Skeletal muscle cell (primary cell): ENCODE measurements at regions not wholly inside any gene's neighbourhood (a gene's known extent, or its start where the extent isn't known, plus 50 kb on each side); places are given as distances from the start of the nearest gene placed in this dataset.
A peak's percentile ranks its signal among the peaks of the same experiment; 100 is the strongest.
"Not testable (repeated sequence)": the region's sequence is repeated elsewhere in the genome, so short reads cannot be mapped to it uniquely, and the experiment has no call there.

Source experiments
- DNase-seq: peaks from one replicate; pipeline ENCODE4 v3.0.0-alpha.2; 2010; ENCODE audit warnings: low read depth
- H3K4me3 ChIP-seq: 2 replicates; pipeline ENCODE4 v1.5.1; 2011; ENCODE audit warnings: low read depth, mild to moderate bottlenecking, control low read depth, low read length, moderate library complexity

DNA sequence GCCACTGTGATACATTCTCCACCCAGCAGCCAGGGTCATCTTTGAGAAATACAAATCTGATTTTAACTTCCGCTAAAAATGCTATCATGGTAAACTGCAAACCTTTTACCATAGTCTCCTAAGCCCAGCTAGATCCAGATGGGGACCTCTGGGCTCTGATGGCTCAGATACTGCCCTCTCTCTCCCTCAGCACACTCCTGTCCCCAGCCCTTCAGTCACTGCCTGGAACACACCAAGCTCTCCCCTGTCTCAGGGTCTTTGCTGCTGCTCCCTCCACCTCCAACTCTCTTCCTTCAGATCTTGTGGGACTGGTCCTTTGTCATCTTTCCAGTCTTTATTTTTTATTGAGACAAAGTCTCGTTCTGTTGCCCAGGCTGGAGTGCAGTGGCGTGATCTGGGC is 65.1 kb downstream of the SPRY4 start:
- no peak overlapping the region for H3K4me3 ChIP-seq
- no peak for DNase-seq

GRCh38 chr5:142255831-142256230 is 69.0 kb downstream of the SPRY4 start:
- DNase-seq, result no peak
- no peak overlapping the region for H3K4me3 ChIP-seq

DNA sequence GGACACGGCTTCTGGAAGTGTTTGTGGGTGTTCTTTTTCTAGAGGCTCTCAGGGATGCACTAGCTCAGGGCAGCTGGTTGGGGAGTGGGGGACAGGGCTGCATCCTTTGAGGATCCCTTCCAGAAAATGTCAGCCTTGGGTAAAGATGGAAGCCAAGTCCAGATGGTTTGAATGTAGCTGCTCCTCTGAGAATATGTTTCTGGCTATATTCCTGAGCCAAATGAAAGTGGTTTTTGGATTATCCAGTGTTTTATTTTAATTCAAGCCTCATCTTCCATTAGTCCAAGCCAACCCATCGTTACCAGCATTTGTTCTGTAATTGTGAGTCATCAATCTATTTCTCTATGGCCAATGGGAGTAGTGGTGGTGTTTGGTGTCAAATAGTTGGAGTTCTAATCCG is 70.4 kb downstream of the SPRY4 start:
- no peak overlapping the region for H3K4me3 ChIP-seq
- DNase-seq, result no peak

- no peak overlapping the region for H3K4me3 ChIP-seq
- DNase-seq, result peak; percentile 9
These were observed 70.9 kb downstream of the SPRY4 start for GRCh38 chr5:142253938-142254337.

- H3K4me3 ChIP-seq, result no peak overlapping the region
These were observed 74.7 kb downstream of the SPRY4 start for GRCh38 chr5:142250119-142250518.

GRCh38 chr5:142248853-142249462 is 75.9 kb downstream of the SPRY4 start:
- DNase-seq, result peak; percentile 35
- no peak overlapping the region for H3K4me3 ChIP-seq

More at GRCh38 chr5:142250119-142250518, 74.7 kb downstream of the SPRY4 start:
- DNase-seq, result no peak

GRCh38 chr5:142246258-142246657 is 78.6 kb downstream of the SPRY4 start:
- DNase-seq, result peak; percentile 10
- no peak overlapping the region for H3K4me3 ChIP-seq

DNA sequence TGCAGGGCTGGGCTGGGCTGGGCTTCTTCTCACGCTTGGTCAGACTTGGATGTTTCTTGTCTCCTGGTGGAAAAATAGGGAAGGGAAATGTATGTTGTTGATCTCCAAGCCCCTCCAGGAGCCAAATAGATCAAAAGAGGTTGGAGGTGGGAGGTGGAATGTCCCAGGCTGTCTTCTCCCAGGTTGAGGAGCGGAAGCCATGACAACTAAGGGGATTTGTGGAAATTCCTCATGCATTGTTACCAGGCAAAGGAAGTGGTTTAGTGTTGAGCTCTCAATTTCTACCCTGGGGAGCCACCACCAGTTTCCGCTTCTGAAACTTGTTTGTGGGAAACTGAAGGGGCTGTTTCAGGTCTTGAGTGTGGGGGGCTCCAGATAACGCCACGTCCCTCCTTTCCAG is 79.0 kb downstream of the SPRY4 start:
- no peak for DNase-seq
- H3K4me3 ChIP-seq, result no peak overlapping the region

DNA sequence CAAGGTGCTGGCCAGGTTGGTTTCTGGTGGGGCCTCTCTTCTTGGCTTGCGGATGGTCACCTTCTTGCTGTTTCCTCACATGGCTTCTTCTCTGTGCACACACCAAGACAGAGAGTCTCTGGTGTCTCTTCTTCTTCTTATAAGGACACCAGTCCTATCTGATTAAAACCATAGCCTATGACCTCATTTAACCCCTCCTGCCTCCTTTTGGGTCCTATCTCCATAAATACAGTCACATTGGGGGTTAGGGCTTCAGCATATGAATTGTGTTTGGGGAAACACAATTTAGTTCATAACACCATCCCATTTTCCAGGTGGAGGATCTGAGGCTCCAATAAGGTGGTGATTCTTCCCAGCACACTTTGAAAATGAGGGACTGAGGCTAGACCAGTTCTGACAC is 80.4 kb downstream of the SPRY4 start:
- no peak overlapping the region for H3K4me3 ChIP-seq
- no peak for DNase-seq

- H3K4me3 ChIP-seq, result no peak overlapping the region
- DNase-seq, result no peak
These were observed 82.5 kb downstream of the SPRY4 start for GRCh38 chr5:142242272-142242671.

DNA sequence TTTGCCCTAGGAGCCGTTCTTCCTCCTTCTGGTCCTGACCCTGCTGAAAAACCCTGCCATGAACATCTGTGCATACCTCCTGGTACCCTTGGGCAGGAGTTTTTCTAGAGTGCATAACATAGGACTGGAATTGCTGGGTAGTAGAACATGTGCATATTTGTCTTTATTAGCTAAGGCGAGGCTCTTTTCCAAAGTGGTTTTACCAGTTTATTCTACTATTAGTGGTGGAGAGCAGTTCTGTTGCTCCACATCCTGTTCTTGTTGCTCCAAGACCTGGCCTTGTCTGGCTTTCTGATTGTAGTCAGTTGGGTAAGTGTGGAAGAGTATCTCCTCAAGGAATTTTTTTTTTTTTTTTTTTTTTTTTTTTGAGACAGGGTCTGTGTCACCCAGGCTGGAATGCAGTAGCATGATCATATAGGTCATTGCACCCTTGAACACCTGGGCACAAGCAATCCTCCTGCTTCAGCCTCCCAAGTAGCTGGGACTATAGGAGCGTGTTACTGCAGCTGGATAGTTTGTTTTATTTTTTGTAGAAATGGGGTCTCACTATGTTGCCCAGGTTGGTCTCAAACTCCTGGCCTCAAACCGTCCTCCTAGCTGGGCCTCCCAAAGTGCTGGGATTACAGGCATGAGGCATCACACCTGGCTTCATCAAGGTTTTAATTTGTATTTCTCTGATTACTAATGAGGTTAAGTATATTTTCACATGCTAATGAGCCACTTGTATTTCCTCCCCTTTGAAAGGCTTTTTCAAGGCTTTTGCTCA is 85.2 kb downstream of the SPRY4 start:
- H3K4me3 ChIP-seq, result no peak overlapping the region
- no peak for DNase-seq

- no peak for DNase-seq
- no peak overlapping the region for H3K4me3 ChIP-seq
These were observed 87.1 kb downstream of the SPRY4 start for GRCh38 chr5:142237707-142238106.

DNA sequence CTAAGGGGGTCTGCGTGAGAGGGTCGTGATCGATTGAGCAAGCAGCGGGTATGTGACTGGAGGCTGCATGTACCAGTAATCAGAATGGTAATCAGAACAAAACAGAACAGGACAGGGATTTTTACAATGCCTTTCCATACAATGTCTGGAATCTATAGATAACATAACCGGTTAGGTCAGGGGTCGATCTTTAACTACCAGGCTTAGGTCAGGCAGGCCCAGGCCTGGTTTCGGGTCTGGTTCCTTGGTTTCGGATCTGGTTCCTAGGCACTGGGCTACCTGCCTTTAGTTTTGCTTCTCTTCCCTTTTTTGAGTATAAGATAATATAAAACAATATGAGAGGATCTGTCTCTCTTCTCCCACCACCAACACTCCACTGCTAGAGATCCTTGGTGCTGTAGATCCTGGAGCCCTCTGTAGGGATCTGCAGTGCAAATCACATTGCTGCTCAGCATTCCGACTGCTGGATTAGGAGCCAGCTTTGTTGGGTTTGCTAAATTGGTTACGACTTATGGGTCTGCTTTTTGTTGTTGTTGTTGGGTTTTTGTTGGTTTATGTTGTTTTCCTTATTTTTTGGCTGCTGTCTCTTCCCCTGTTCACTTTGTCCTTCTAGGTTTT is 88.0 kb downstream of the SPRY4 start:
- H3K4me3 ChIP-seq, DNase-seq: not testable (repeated sequence)

- H3K4me3 ChIP-seq, result no peak overlapping the region
- no peak for DNase-seq
These were observed 88.8 kb downstream of the SPRY4 start for GRCh38 chr5:142235870-142236672.

DNA sequence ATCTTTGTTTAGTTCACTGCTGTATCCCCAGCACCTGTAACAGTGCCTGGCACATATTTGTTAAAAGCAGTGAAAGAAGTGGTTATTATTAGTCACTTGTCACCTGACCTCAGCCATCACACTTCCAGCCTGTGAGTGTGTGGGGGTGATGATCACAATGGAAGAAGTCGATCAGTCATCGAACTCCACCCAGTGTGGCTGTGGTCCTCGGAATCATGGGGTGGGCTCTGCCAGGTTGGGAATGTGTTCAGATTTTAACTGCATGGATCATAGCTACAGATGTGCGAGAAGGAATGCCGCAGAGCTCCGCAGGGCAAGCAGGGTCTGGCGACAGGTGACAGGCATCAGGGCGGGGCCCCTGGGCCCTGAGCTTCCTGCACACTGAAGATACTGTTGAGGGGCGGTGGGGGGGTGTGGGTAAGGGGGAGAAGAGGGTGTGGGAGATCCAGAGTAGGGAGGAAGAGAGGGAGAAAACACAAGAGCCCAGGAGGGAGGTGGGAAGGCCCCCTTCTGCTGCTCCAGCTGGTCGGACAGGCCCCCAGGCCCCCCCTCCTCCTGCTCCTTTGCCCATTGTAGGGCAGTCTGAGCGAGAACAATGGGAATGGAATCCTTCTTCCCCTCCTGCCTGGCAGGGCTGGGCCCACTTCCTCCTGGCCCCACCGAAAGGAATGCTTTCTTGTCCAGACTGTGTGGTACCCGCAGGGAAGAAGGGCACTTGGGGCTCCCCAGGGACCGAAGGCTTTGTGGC is 89.6 kb downstream of the SPRY4 start:
- no peak for DNase-seq
- no peak overlapping the region for H3K4me3 ChIP-seq

DNA sequence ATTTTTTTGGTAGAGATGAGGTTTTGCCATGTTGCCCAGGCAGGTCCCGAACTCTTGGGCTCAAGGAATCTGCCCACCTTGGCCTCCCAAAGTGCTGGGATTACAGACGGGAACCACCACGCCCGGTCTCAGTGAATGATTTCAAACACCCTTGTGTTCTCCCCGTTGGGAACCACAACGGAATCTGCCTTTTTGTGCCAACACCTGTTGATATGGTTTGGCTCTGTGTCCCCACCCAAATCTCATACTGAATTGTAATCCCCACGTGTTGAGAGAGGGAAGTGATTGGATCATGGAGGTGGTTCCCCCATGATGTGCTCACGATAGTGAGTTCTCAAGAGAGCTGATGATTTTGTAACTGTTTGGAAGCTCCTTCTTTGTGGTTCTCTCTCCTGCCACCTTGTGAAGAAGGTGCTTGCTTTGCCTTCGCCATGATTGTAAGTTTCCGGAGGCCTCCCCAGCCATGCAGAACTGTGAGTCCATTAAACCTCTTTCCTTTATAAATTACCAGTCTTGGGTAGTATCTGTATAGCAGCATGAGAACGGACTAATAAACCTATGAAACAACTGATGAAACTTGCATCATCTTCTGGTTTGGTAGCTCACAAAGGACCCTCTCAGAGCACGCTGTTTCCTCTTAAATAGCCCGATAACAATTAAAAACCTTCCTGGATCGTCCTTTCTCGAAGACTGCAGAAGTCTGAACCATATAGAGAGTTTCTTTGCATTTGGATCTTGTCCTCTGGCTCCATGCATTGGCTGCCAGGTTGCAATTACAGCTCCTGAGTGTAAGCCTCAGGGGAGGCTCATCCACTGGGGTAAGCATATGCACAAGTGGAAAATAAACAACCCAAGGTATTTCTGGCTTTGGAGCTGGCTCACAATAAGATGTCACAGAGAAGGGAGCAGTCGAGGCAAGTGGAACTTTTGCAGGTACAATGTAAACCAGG is 91.5 kb downstream of the SPRY4 start:
- no peak for DNase-seq
- H3K4me3 ChIP-seq, result no peak overlapping the region

DNA sequence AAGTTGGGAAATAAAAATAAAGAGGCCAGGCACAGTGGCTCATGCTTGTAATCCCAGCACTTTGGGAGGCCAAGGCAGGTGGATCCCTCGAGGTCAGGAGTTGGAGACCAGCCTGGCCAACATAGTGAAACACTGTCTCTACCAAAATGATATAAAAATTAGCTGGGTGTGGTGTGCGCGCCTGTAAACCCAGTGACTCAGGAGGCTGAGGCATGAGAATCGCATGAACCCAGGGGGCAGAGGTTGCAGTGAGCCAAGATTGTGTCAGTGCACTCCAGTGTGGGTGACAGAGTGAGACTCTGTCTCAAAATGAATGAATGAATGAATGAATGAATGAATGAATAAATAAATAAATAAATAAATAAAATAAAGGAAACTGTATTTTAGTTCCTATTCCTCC is 93.9 kb downstream of the SPRY4 start:
- DNase-seq, H3K4me3 ChIP-seq: not testable (repeated sequence)

DNA sequence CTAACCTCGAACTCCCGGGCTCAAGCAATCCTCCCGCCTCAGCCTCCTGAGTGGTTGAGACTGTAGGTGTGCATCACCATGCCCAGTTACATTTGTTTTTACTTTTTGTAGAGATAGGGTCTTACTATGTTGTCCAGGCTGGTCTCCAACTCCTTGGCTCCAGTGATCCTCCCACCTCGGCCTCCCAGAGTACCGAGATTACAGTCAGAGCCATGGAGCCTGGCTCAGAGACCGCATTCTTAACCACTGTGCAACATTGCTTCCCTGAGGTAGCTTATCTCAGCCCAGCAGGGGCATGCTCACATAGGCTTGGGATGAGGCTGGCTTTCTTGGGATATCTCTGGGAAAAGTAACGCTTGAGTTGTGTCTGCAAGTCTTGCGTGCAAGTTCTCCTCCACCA is 99.7 kb downstream of the SPRY4 start:
- DNase-seq, result no peak
- H3K4me3 ChIP-seq, result no peak overlapping the region
